ENCODE measurements at regions not wholly inside any gene's neighbourhood (a gene's known extent, or its start where the extent isn't known, plus 50 kb on each side); places are given as distances from the start of the nearest gene placed in this dataset.

DNA sequence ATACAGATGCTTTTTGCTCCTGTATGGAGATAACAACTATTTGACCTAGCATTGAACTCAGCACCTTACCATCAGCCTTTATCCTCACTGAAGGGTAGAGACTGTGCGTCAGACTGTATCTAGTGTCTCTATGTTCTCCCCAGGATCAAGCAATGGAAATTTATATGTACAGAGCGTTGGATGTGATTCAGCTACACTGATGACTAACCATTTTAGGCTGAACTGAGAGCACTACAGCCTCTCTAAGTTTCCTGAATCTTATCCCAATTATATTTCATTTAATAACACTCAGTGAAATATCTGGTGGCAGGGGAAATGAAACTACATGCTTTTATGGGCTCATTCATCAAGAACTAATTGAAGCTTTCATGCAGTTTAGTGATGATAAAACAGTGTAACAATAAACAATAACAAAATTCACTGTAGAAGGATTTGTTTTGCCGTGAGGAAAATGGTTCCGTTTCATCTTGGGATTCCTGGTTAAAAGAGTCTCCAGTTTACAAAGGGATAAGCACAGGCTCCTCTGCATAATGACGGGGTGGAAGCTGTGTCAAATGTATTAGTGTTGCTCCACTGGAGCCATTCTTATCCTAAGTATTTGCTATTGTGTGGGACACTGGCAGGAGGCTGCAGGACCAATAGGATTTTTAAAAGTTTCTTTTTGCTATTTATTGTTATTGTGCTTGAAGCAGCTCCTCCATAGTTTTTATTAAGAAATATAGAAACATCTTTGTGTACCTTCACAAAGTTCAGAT lies 567.6 kb upstream of the MMS22L start:
- intact Hi-C loops (cut with DNase I): no loop called here
- no peaks in the 10 kb centered on the region for H3K9me3 ChIP-seq
- no peaks in the 10 kb centered on the region for H3K27me3 ChIP-seq
- H3K4me3 ChIP-seq: no peak overlapping the region
- H3K36me3 ChIP-seq (replicated peaks in 1 of 2; ENCODE audit: insufficient read depth in 1 of 2, low read depth in 2 of 2): no peaks in the 10 kb centered on the region
- TF ChIP-seq, protein P1, sequence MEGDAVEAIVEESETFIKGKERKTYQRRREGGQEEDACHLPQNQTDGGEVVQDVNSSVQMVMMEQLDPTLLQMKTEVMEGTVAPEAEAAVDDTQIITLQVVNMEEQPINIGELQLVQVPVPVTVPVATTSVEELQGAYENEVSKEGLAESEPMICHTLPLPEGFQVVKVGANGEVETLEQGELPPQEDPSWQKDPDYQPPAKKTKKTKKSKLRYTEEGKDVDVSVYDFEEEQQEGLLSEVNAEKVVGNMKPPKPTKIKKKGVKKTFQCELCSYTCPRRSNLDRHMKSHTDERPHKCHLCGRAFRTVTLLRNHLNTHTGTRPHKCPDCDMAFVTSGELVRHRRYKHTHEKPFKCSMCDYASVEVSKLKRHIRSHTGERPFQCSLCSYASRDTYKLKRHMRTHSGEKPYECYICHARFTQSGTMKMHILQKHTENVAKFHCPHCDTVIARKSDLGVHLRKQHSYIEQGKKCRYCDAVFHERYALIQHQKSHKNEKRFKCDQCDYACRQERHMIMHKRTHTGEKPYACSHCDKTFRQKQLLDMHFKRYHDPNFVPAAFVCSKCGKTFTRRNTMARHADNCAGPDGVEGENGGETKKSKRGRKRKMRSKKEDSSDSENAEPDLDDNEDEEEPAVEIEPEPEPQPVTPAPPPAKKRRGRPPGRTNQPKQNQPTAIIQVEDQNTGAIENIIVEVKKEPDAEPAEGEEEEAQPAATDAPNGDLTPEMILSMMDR (IDR thresholded peaks at IDR 0.05): no peak
- TF ChIP-seq POLR2A (IDR thresholded peaks at IDR 0.05): no peak
- no peaks in the 10 kb centered on the region for H3K4me1 ChIP-seq
- no peak overlapping the region for H3K27ac ChIP-seq
- no peak for DNase-seq
- no peak for ATAC-seq
- 29 to 38% methylated on average over 5 of the region's 5 CpGs for WGBS, 2 donors

DNA sequence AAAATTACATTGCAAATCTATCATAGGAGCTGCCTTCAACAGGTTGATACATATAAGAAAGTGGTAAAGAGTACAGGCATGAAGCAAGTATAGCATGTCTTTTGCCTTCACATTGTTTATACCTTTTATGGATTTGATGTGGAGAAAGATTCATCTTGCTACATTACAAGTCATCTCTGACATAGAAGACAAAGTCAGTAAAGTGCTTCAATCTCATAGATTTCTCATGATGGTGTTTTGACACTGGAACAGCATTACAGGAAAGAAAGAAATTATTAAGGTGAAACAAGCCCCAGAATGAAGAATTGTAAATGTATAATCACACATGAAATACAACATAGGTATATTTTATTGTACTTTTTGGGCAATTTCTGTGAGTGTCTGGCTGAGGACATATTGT lies 580.7 kb upstream of the MMS22L start:
- intact Hi-C loops (cut with DNase I): no loop called here
- H3K36me3 ChIP-seq (replicated peaks in 1 of 2; ENCODE audit: insufficient read depth in 1 of 2, low read depth in 2 of 2): no peaks in the 10 kb centered on the region
- H3K4me1 ChIP-seq: no peaks in the 10 kb centered on the region
- no peaks in the 10 kb centered on the region for H3K27me3 ChIP-seq
- H3K27ac ChIP-seq: no peak overlapping the region
- DNase-seq: no peak
- no peaks in the 10 kb centered on the region for H3K9me3 ChIP-seq
- ATAC-seq: no peak
- H3K4me3 ChIP-seq: no peak overlapping the region
- no peak for TF ChIP-seq POLR2A (IDR thresholded peaks at IDR 0.05)
- TF ChIP-seq, protein P1 (IDR thresholded peaks at IDR 0.05): no peak

DNA sequence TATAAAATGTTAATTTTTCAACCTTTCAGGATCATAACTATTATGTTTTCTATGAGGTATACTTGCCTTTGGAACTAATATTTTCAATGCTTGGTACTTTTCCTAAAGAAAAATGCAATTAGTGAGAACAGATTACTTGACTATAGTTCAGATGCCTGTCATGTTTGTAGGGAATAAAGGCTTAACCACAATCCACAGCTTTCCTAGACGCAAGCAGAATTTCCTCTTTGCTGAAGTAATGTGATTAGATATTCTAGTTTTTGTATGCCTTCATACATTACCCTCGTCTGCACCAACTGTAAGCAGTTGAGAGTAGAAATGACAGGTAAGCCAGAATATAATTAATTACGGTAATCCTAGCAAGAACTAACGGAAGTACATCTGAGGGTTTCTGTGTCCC lies 581.4 kb upstream of the MMS22L start:
- Histone ChIP-seq H3K27ac (no peak overlapping the region), H3K36me3 (replicated peaks in 1 of 2; ENCODE audit: insufficient read depth in 1 of 2, low read depth in 2 of 2) (no peaks in the 10 kb centered on the region), H3K4me1 (no peaks in the 10 kb centered on the region), H3K27me3 (no peaks in the 10 kb centered on the region), H3K4me3 (no peak overlapping the region), H3K9me3 (no peaks in the 10 kb centered on the region)
- TF ChIP-seq POLR2A (IDR thresholded peaks at IDR 0.05): no peak
- TF ChIP-seq, protein P1 (IDR thresholded peaks at IDR 0.05): no peak
- ATAC-seq (no peak), DNase-seq (no peak)
- intact Hi-C loops (cut with DNase I): no loop called here
- 42 to 52% methylated on average over 4 of the region's 4 CpGs for WGBS, 2 donors

DNA sequence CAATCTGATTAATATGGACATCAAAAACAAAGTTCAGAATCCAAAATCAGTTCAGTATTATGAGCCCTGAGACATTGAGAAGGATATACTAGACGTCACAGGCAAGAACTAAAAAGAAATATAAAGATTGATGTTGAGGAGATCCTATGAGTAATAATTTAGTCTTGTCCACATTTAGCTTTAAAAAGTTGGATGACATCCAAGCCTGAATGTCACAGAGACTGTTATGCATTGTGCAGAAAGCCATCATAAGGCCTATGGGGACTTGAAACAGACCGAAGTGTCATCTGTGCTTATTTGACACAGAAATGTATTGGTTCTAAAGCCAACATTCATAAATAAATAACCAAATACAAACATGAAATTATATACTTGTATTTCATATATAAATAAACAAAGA lies 581.8 kb upstream of the MMS22L start:
- no peak overlapping the region for H3K27ac ChIP-seq
- WGBS, 2 donors: 34 to 35% methylated on average over 2 of the region's 2 CpGs
- no peaks in the 10 kb centered on the region for H3K27me3 ChIP-seq
- TF ChIP-seq POLR2A (IDR thresholded peaks at IDR 0.05): no peak
- TF ChIP-seq, protein P1 (IDR thresholded peaks at IDR 0.05): no peak
- no peaks in the 10 kb centered on the region for H3K4me1 ChIP-seq
- H3K9me3 ChIP-seq: no peaks in the 10 kb centered on the region
- no peak for DNase-seq
- no peak overlapping the region for H3K4me3 ChIP-seq
- intact Hi-C loops (cut with DNase I): no loop called here
- ATAC-seq: no peak
- no peaks in the 10 kb centered on the region for H3K36me3 ChIP-seq (replicated peaks in 1 of 2; ENCODE audit: insufficient read depth in 1 of 2, low read depth in 2 of 2)

DNA sequence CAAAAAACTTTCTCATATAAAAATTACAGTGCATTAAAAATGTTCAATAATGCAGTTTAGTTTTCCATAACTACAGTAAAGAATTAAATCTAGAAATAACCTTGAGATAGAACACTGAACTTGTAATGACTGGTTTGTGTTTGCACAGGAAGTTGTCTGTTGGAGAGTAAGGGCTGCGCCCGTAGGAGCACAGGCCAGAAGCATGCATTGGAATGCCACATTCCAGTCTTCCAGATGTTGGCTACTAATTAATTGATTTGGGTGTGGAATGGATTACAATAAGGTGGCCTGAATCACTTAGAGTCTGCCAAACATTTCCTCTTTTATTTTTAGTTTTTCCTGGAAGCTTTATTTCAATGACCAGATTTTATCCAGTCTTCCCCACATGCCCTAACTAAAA lies 582.6 kb upstream of the MMS22L start:
- Histone ChIP-seq H3K4me3 (no peak overlapping the region), H3K36me3 (replicated peaks in 1 of 2; ENCODE audit: insufficient read depth in 1 of 2, low read depth in 2 of 2) (no peaks in the 10 kb centered on the region), H3K27me3 (no peaks in the 10 kb centered on the region), H3K27ac (no peak overlapping the region), H3K9me3 (no peaks in the 10 kb centered on the region), H3K4me1 (no peaks in the 10 kb centered on the region)
- intact Hi-C loops (cut with DNase I): no loop called here
- TF ChIP-seq, protein P1 (IDR thresholded peaks at IDR 0.05): no peak
- TF ChIP-seq POLR2A (IDR thresholded peaks at IDR 0.05): no peak
- DNase-seq (no peak), ATAC-seq (no peak)
- 14 to 25% methylated on average over 2 of the region's 2 CpGs for WGBS, 2 donors
